Thoracic aorta (tissue), 2 donors: ENCODE measurements at regions not wholly inside any gene's neighbourhood (a gene's known extent, or its start where the extent isn't known, plus 50 kb on each side); places are given as distances from the start of the nearest gene placed in this dataset.

Experiments
- ATAC-seq: fragments of 150-250 bp; one replicate; pipeline ENCODE4 v1.8.0; 2017; ENCODE audit warnings: low read depth; ENCODE audit not compliant: insufficient number of reproducible peaks, low FRiP score
- DNase-seq: peaks from one replicate; pipeline ENCODE4 v3.0.0-alpha.2; 2020; ENCODE audit warnings: low spot score
- H3K27ac ChIP-seq, 2 donors: fragments of 200-600 bp; sonication (generic); 1 replicate in 1 of 2; 2 replicates in 1 of 2; pipeline ENCODE4 v1.5.1; 2016; ENCODE audit warnings: mild to moderate bottlenecking in 2 of 2, moderate library complexity in 2 of 2
- H3K27me3 ChIP-seq: fragments of 200-600 bp; sonication (generic); replicated peaks from 2 replicates; pipeline ENCODE4 v1.6.0; 2016; ENCODE audit warnings: mild to moderate bottlenecking; ENCODE audit not compliant: insufficient read depth
- H3K36me3 ChIP-seq: fragments of 200-600 bp; sonication (generic); one replicate; pipeline ENCODE4 v1.5.1; 2016
- H3K4me1 ChIP-seq, 2 donors: fragments of 200-600 bp; sonication (generic); 1 replicate in 1 of 2; 2 replicates in 1 of 2; pipeline versions ENCODE4 v1.5.1 to v1.6.0; 2016; ENCODE audit warnings: low read depth in 2 of 2, mild to moderate bottlenecking in 1 of 2; ENCODE audit not compliant: control insufficient read depth in 1 of 2
- H3K4me3 ChIP-seq: fragments of 200-600 bp; sonication (generic); 2 replicates; pipeline ENCODE4 v1.5.1; 2016; ENCODE audit warnings: mild to moderate bottlenecking
- H3K9me3 ChIP-seq: fragments of 200-600 bp; sonication (generic); 2 replicates; pipeline ENCODE4 v1.5.1; 2016
- TF ChIP-seq, protein P1 (sequence below): fragments of 200-600 bp; sonication (generic); IDR thresholded peaks from one replicate; pipeline ENCODE4 v1.5.1; 2019; ENCODE audit warnings: antibody characterized with exemption

DNA sequence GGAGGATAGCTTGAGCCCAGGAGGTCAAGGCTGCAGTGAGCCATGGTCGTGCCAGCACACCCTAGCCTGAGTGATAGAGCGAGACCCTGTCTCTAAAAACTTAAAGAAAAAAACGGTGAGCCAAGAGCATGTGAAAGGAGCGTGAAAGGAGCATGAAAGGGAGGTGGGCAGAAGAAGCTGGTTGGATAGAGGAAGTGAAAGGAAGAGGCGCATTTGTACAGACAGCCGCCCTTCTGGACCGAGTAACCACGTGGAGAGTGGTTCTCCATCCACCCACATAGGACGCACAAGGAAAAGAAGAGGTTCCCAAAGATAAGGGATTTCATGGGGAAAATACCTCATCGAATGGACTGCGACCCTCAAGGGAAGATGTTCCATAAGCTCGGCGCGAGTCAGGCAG is 60.4 kb upstream of the IFNAR2 start:
- TF ChIP-seq, protein P1, sequence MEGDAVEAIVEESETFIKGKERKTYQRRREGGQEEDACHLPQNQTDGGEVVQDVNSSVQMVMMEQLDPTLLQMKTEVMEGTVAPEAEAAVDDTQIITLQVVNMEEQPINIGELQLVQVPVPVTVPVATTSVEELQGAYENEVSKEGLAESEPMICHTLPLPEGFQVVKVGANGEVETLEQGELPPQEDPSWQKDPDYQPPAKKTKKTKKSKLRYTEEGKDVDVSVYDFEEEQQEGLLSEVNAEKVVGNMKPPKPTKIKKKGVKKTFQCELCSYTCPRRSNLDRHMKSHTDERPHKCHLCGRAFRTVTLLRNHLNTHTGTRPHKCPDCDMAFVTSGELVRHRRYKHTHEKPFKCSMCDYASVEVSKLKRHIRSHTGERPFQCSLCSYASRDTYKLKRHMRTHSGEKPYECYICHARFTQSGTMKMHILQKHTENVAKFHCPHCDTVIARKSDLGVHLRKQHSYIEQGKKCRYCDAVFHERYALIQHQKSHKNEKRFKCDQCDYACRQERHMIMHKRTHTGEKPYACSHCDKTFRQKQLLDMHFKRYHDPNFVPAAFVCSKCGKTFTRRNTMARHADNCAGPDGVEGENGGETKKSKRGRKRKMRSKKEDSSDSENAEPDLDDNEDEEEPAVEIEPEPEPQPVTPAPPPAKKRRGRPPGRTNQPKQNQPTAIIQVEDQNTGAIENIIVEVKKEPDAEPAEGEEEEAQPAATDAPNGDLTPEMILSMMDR, result no peak
- H3K9me3 ChIP-seq, result no peaks in the 10 kb centered on the region
- no peaks in the 10 kb centered on the region for H3K4me1 ChIP-seq
- ATAC-seq (no peak), DNase-seq (no peak)
- H3K27ac ChIP-seq, result no peak overlapping the region
- no peaks in the 10 kb centered on the region for H3K36me3 ChIP-seq
- H3K4me3 ChIP-seq, result no peak overlapping the region
- no peaks in the 10 kb centered on the region for H3K27me3 ChIP-seq

DNA sequence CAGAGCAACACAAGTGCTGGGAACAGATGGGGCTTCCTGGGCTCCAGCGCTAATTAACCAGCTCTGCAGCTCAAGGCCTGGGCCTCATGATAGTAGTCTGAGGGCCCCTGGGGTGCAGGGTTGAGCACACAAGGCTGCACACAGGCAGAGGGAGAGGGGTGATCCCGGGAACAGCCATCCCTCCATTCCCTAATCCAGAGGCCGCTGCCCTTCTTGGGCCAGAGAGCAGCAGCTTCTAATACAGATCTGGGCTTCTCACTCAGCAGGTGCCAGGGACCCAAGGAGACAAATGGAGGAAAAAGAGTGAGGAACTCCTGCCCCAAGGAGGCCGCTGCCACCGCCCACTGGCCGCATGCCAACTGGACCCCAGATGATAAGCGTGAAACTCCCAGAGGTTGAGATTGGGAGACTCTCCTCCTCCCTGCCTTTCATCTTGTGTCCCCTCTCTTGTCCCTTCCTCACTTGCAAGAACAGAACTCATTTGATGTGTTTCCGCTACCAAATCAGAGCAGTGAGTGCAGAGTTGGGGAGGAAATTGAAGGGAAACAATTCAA is 58.0 kb upstream of the IFNAR2 start:
- H3K9me3 ChIP-seq, result no peaks in the 10 kb centered on the region
- no peaks in the 10 kb centered on the region for H3K36me3 ChIP-seq
- no peaks in the 10 kb centered on the region for H3K4me1 ChIP-seq
- DNase-seq, result no peak
- H3K27me3 ChIP-seq, result no peaks in the 10 kb centered on the region
- TF ChIP-seq, protein P1, result no peak
- no peak overlapping the region for H3K4me3 ChIP-seq
- no peak overlapping the region for H3K27ac ChIP-seq
- no peak for ATAC-seq

GRCh38 chr21:33174756-33175155 is 55.0 kb upstream of the IFNAR2 start:
- Histone ChIP-seq H3K27ac (no peak overlapping the region), H3K36me3 (no peaks in the 10 kb centered on the region), H3K4me1 (no peaks in the 10 kb centered on the region), H3K4me3 (no peak overlapping the region), H3K27me3 (no peaks in the 10 kb centered on the region), H3K9me3 (no peaks in the 10 kb centered on the region)
- no peak for DNase-seq
- TF ChIP-seq, protein P1, result no peak
- ATAC-seq, result no peak
